ENCODE measurements at regions not wholly inside any gene's neighbourhood (a gene's known extent, or its start where the extent isn't known, plus 50 kb on each side); places are given as distances from the start of the nearest gene placed in this dataset.
"Not testable (repeated sequence)": the region's sequence is repeated elsewhere in the genome, so short reads cannot be mapped to it uniquely, and the experiment has no call there.

GRCh38 chrX:106291779-106292390, 123.8 kb downstream of the PWWP3B start:
- TF ChIP-seq, protein P1, sequence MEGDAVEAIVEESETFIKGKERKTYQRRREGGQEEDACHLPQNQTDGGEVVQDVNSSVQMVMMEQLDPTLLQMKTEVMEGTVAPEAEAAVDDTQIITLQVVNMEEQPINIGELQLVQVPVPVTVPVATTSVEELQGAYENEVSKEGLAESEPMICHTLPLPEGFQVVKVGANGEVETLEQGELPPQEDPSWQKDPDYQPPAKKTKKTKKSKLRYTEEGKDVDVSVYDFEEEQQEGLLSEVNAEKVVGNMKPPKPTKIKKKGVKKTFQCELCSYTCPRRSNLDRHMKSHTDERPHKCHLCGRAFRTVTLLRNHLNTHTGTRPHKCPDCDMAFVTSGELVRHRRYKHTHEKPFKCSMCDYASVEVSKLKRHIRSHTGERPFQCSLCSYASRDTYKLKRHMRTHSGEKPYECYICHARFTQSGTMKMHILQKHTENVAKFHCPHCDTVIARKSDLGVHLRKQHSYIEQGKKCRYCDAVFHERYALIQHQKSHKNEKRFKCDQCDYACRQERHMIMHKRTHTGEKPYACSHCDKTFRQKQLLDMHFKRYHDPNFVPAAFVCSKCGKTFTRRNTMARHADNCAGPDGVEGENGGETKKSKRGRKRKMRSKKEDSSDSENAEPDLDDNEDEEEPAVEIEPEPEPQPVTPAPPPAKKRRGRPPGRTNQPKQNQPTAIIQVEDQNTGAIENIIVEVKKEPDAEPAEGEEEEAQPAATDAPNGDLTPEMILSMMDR (IDR thresholded peaks at IDR 0.05), result not testable (repeated sequence)
- not testable (repeated sequence) for TF ChIP-seq POLR2A (IDR thresholded peaks at IDR 0.05)

All from uterus (tissue), 2 donors.